ENCODE measurements at regions not wholly inside any gene's neighbourhood (a gene's known extent, or its start where the extent isn't known, plus 50 kb on each side); places are given as distances from the start of the nearest gene placed in this dataset.

DNA sequence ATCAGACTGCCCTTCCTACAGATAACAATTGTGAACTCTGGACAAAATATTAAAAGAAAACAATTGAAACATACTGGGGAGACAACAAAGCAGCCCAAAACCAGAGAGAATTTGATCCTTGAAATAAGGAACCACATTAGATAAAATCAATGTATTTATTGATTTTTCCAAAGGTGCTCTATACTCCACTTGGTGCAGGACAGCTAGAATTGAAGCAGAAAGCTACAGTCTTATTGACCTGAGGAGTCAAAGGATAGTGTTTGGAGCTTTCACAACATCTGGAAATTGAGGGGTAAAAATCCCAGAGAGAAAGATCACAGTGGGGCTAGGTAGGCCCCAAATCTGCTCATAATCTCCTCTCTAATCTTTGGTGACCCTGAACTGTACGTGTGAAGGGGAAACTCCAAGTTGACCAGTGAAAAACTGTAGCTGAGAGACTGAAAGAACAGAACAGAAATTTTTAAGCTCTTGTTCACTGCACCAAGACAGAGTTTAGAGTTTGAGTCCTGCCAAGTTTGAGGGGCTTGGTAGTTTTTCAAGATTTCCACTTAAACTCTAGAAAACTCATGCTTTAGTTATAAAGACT, 70.2 kb downstream of the SAMD9 start:
- TF ChIP-seq, protein P1, sequence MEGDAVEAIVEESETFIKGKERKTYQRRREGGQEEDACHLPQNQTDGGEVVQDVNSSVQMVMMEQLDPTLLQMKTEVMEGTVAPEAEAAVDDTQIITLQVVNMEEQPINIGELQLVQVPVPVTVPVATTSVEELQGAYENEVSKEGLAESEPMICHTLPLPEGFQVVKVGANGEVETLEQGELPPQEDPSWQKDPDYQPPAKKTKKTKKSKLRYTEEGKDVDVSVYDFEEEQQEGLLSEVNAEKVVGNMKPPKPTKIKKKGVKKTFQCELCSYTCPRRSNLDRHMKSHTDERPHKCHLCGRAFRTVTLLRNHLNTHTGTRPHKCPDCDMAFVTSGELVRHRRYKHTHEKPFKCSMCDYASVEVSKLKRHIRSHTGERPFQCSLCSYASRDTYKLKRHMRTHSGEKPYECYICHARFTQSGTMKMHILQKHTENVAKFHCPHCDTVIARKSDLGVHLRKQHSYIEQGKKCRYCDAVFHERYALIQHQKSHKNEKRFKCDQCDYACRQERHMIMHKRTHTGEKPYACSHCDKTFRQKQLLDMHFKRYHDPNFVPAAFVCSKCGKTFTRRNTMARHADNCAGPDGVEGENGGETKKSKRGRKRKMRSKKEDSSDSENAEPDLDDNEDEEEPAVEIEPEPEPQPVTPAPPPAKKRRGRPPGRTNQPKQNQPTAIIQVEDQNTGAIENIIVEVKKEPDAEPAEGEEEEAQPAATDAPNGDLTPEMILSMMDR (IDR thresholded peaks at IDR 0.05): no peak
- TF ChIP-seq POLR2A (IDR thresholded peaks at IDR 0.05): no peak
